ENCODE measurements at regions not wholly inside any gene's neighbourhood (a gene's known extent, or its start where the extent isn't known, plus 50 kb on each side); places are given as distances from the start of the nearest gene placed in this dataset.

- Mint-ChIP-seq H3K4me3 (ENCODE audit: unreplicated experiment) (no peak overlapping the region), H3K27ac (ENCODE audit: unreplicated experiment) (no peak overlapping the region), H3K4me1 (ENCODE audit: low read depth) (peaks cover 21% of the 10 kb centered on the region), H3K9me3 (ENCODE audit: low read depth) (no peaks in the 10 kb centered on the region), H3K36me3 (ENCODE audit: low read depth) (no peaks in the 10 kb centered on the region), H3K27me3 (ENCODE audit: low read depth) (peaks cover 10% of the 10 kb centered on the region)
- no peak for TF ChIP-seq CTCF (IDR thresholded peaks at IDR 0.05)
- DNase-seq (ENCODE audit: low spot score) = no peak
These were observed 67.8 kb downstream of the EMX2 start for GRCh38 chr10:117610321-117610720.

GRCh38 chr10:117612113-117612512 is 69.6 kb downstream of the EMX2 start:
- Mint-ChIP-seq H3K27ac (ENCODE audit: unreplicated experiment) (no peak overlapping the region), H3K4me1 (ENCODE audit: low read depth) (peaks cover 21% of the 10 kb centered on the region), H3K9me3 (ENCODE audit: low read depth) (no peaks in the 10 kb centered on the region), H3K27me3 (ENCODE audit: low read depth) (peaks cover 7% of the 10 kb centered on the region), H3K36me3 (ENCODE audit: low read depth) (no peaks in the 10 kb centered on the region), H3K4me3 (ENCODE audit: unreplicated experiment) (no peak overlapping the region)
- DNase-seq (ENCODE audit: low spot score) = no peak
- TF ChIP-seq CTCF (IDR thresholded peaks at IDR 0.05) = no peak

- Mint-ChIP-seq H3K4me3 (ENCODE audit: unreplicated experiment) (no peak overlapping the region), H3K27me3 (ENCODE audit: low read depth) (peaks cover 17% of the 10 kb centered on the region), H3K9me3 (ENCODE audit: low read depth) (no peaks in the 10 kb centered on the region), H3K36me3 (ENCODE audit: low read depth) (no peaks in the 10 kb centered on the region), H3K4me1 (ENCODE audit: low read depth) (no peaks in the 10 kb centered on the region), H3K27ac (ENCODE audit: unreplicated experiment) (no peak overlapping the region)
- no peak for DNase-seq (ENCODE audit: low spot score)
- TF ChIP-seq CTCF (IDR thresholded peaks at IDR 0.05) = no peak
These were observed 73.1 kb downstream of the EMX2 start for GRCh38 chr10:117615649-117616048.

- Mint-ChIP-seq H3K36me3 (ENCODE audit: low read depth) (no peaks in the 10 kb centered on the region), H3K4me1 (ENCODE audit: low read depth) (no peaks in the 10 kb centered on the region), H3K9me3 (ENCODE audit: low read depth) (no peaks in the 10 kb centered on the region), H3K27ac (ENCODE audit: unreplicated experiment) (no peak overlapping the region), H3K4me3 (ENCODE audit: unreplicated experiment) (no peak overlapping the region), H3K27me3 (ENCODE audit: low read depth) (peaks cover 22% of the 10 kb centered on the region)
- no peak for TF ChIP-seq CTCF (IDR thresholded peaks at IDR 0.05)
- DNase-seq (ENCODE audit: low spot score) = no peak
These were observed 73.6 kb downstream of the EMX2 start for GRCh38 chr10:117616179-117616578.

- no peak overlapping the region for H3K27ac Mint-ChIP-seq (ENCODE audit: unreplicated experiment)
- no peak for TF ChIP-seq CTCF (IDR thresholded peaks at IDR 0.05)
- H3K36me3 Mint-ChIP-seq (ENCODE audit: low read depth) = no peaks in the 10 kb centered on the region
- no peak overlapping the region for H3K4me3 Mint-ChIP-seq (ENCODE audit: unreplicated experiment)
- no peak for DNase-seq (ENCODE audit: low spot score)
- H3K27me3 Mint-ChIP-seq (ENCODE audit: low read depth) = peaks cover 30% of the 10 kb centered on the region
- no peaks in the 10 kb centered on the region for H3K4me1 Mint-ChIP-seq (ENCODE audit: low read depth)
- H3K9me3 Mint-ChIP-seq (ENCODE audit: low read depth) = no peaks in the 10 kb centered on the region
These were observed 74.5 kb downstream of the EMX2 start for GRCh38 chr10:117617086-117617485.
